ENCODE measurements at regions not wholly inside any gene's neighbourhood (a gene's known extent, or its start where the extent isn't known, plus 50 kb on each side); places are given as distances from the start of the nearest gene placed in this dataset.

DNA sequence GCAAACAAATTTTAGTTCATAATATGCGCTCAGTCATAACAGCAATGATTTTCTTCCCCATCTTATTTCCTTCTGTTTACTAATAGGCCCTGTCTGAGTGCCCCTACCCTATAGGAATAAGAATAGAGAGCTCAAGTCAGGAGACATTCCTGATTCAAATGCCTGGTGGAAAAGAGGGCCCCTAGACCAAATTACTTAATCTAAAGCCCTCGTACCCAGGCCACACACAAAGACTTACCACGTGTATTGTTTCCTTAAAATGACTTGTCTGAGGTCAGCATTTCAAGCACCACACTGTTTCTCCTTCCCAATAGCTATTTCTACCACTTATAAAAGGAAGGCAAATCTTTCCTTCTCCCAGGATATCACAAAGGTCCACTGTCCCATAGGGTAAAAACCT lies 314.9 kb upstream of the TMTC1 start:
- in situ Hi-C loops (cut with HindIII; ENCODE audit: low pct_unique_long_range_greater_than_20kb, low sequenced_read_pairs), result no loop called here
- no peak for TF ChIP-seq JUND (IDR thresholded peaks at IDR 0.05; ENCODE audit: low read depth)
- no peak for DNase-seq (ENCODE audit: low read depth in 1 of 2, low spot score in 1 of 2)

GRCh38 chr12:30095511-30095910 lies 311.8 kb upstream of the TMTC1 start:
- in situ Hi-C loops (cut with HindIII; ENCODE audit: low pct_unique_long_range_greater_than_20kb, low sequenced_read_pairs), result no loop called here
- no peak for DNase-seq (ENCODE audit: low read depth in 1 of 2, low spot score in 1 of 2)
- no peak for TF ChIP-seq JUND (IDR thresholded peaks at IDR 0.05; ENCODE audit: low read depth)

DNA sequence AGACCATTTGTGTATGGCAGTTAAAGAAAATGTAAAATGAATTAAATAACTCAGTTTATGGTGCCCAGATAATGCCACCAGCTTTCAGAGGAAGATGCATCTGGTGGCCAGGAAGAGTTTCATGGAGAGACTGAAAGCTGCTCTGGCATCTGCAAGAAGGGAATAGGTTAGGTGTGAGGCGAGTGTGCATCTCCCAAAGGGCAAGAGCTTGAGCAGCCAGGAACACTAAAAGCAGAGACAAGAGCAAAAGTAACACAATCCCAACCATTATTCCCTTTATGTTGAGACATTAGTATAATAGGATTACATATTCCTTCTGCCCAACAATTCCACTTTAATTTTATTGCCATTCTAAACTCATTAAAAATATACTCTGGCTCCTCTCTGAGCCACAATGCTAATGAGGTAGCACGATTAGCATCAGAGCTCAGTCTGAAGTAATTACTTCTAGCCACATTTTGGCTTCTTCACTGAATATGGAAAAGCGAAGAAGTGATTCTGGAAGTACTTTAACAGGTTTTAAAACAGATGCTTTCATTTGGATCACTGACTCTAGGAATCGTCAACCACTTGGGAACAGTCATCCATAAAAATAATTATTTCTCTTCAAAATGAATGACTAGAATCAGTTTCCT lies 309.4 kb upstream of the TMTC1 start:
- no peak for DNase-seq (ENCODE audit: low read depth in 1 of 2, low spot score in 1 of 2)
- TF ChIP-seq JUND (IDR thresholded peaks at IDR 0.05; ENCODE audit: low read depth), result no peak
- in situ Hi-C loops (cut with HindIII; ENCODE audit: low pct_unique_long_range_greater_than_20kb, low sequenced_read_pairs), result no loop called here

DNA sequence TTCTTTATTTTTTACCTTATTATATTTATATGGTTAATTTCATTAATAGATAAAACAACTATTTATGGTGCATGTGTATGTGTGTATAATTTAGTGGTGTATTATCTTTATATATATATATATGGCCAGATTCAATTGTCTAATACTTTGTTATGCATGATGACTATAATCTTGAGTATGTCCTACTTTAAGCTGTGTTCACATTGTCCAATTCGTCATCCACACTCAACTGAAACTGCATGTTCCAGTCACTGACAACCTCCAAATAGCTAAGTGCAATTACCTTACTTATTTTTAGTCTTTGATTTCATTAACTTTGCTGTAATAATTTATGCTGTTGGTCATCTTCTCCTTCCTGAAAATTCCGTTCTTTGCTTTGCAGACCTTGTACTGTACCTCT lies 306.5 kb upstream of the TMTC1 start:
- no peak for TF ChIP-seq JUND (IDR thresholded peaks at IDR 0.05; ENCODE audit: low read depth)
- in situ Hi-C loops (cut with HindIII; ENCODE audit: low pct_unique_long_range_greater_than_20kb, low sequenced_read_pairs), result no loop called here
- DNase-seq (ENCODE audit: low read depth in 1 of 2, low spot score in 1 of 2), result no peak

- no peak for TF ChIP-seq JUND (IDR thresholded peaks at IDR 0.05; ENCODE audit: low read depth)
- no peak for DNase-seq (ENCODE audit: low read depth in 1 of 2, low spot score in 1 of 2)
- in situ Hi-C loops (cut with HindIII; ENCODE audit: low pct_unique_long_range_greater_than_20kb, low sequenced_read_pairs), result no loop called here
Measured at GRCh38 chr12:30088259-30088995, 304.7 kb upstream of the TMTC1 start.

- in situ Hi-C loops (cut with HindIII; ENCODE audit: low pct_unique_long_range_greater_than_20kb, low sequenced_read_pairs), result no loop called here
- DNase-seq (ENCODE audit: low read depth in 1 of 2, low spot score in 1 of 2), result no peak
- TF ChIP-seq JUND (IDR thresholded peaks at IDR 0.05; ENCODE audit: low read depth), result no peak
Measured at GRCh38 chr12:30082381-30082780, 298.6 kb upstream of the TMTC1 start.

DNA sequence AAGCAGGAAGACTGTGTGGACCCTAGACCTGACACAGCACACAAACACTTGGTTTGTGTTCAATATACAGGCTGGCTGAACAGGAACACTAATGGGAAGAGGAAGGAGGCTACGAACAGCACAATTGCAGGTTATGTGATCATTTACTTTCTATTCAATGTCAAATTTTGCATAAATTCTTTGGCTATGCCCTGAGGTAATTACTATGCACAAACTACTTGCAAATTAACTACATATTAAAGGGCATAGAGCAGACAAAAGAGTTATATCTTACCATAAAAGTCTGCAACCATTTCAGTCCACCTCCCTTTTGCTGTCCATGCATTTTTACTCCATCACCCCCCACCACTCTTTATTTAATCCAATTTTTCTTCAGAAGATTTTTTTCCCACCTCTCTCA lies 291.2 kb upstream of the TMTC1 start:
- TF ChIP-seq JUND (IDR thresholded peaks at IDR 0.05; ENCODE audit: low read depth), result no peak
- no peak for DNase-seq (ENCODE audit: low read depth in 1 of 2, low spot score in 1 of 2)
- in situ Hi-C loops (cut with HindIII; ENCODE audit: low pct_unique_long_range_greater_than_20kb, low sequenced_read_pairs), result no loop called here

GRCh38 chr12:30072824-30073223 lies 289.1 kb upstream of the TMTC1 start:
- no peak for TF ChIP-seq JUND (IDR thresholded peaks at IDR 0.05; ENCODE audit: low read depth)
- DNase-seq (ENCODE audit: low read depth in 1 of 2, low spot score in 1 of 2), result no peak
- in situ Hi-C loops (cut with HindIII; ENCODE audit: low pct_unique_long_range_greater_than_20kb, low sequenced_read_pairs), result no loop called here

GRCh38 chr12:30067146-30067545 lies 283.4 kb upstream of the TMTC1 start:
- TF ChIP-seq JUND (IDR thresholded peaks at IDR 0.05; ENCODE audit: low read depth), result no peak
- in situ Hi-C loops (cut with HindIII; ENCODE audit: low pct_unique_long_range_greater_than_20kb, low sequenced_read_pairs), result no loop called here
- DNase-seq (ENCODE audit: low read depth in 1 of 2, low spot score in 1 of 2), result no peak

DNA sequence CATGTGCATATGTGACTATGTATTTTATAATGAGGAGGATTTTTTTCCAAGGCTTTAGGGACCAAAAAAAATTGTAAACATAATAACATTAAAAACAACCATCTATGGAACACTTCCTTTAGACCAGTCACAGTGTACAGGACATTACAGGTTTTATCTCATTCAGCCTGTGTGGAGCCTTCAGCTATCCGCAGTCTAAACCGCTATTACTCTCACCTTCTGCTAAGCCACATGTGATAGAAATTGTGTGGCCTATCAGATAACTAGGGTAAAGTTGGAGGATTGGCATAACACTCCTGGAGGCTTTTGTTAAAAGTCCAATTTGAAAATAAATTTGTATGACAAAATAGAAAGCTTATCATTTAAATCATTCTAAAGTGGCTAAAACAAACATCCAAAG lies 281.2 kb upstream of the TMTC1 start:
- no peak for DNase-seq (ENCODE audit: low read depth in 1 of 2, low spot score in 1 of 2)
- in situ Hi-C loops (cut with HindIII; ENCODE audit: low pct_unique_long_range_greater_than_20kb, low sequenced_read_pairs), result no loop called here
- no peak for TF ChIP-seq JUND (IDR thresholded peaks at IDR 0.05; ENCODE audit: low read depth)

GRCh38 chr12:30063435-30063945 lies 279.7 kb upstream of the TMTC1 start:
- TF ChIP-seq JUND (IDR thresholded peaks at IDR 0.05; ENCODE audit: low read depth), result no peak
- DNase-seq (ENCODE audit: low read depth in 1 of 2, low spot score in 1 of 2), result no peak

DNA sequence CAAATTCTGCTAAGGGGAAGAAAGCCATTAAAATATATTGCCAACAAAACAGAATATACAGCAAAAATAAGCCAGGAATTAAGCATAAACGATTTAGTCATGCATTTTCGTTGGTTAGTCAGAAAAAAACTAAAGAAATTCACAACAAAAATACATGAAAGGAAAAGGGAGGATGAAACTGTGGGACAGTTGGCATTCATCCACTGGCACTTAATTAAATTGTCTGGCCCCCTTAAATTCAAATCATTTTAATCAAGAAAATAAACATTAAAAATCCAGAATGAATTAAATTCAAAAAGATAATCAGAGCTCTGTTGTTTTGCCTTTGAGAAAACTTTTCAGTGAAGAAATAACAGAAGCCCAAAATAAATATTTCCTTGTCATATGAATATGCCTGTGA lies 264.6 kb upstream of the TMTC1 start:
- in situ Hi-C loops (cut with HindIII; ENCODE audit: low pct_unique_long_range_greater_than_20kb, low sequenced_read_pairs), result no loop called here
- no peak for DNase-seq (ENCODE audit: low read depth in 1 of 2, low spot score in 1 of 2)
- TF ChIP-seq JUND (IDR thresholded peaks at IDR 0.05; ENCODE audit: low read depth), result no peak

More at GRCh38 chr12:30063435-30063945, 279.7 kb upstream of the TMTC1 start:
- in situ Hi-C loops (cut with HindIII; ENCODE audit: low pct_unique_long_range_greater_than_20kb, low sequenced_read_pairs), result no loop called here

DNA sequence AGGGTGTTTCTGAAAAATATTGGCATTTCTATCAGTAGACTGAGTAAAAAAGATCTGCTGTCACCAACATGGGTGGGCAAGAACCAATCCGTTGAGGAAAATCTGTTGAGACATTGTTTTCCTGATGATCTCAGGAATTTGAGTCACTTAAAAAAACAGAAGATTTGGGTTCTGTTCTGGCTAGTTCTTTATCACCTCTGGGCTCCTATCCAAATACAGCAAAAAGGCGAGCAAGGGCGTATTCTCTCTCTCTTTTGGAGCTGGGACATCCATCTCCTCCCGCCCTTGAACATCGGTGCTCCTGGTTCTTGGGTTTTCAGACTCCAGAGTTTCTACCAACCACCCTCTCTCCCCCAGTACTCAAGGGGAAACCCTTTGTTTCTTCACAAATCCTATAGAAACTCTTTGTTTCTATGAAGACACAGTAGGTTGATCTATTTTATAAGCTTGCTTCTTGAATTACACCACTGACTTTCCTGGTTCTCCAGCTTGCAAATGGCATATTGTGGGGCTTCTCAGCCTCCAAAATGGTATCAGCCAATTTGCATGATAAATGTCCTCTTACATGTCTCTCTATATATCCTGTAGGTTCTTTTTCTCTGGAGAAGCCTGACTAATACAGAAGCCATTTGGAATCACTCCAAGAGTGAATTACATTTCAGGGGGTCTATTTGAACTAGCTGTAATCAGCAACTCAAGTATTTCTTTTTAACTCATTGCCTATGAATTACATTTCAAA lies 263.9 kb upstream of the TMTC1 start:
- no peak for DNase-seq (ENCODE audit: low read depth in 1 of 2, low spot score in 1 of 2)
- no peak for TF ChIP-seq JUND (IDR thresholded peaks at IDR 0.05; ENCODE audit: low read depth)
- in situ Hi-C loops (cut with HindIII; ENCODE audit: low pct_unique_long_range_greater_than_20kb, low sequenced_read_pairs), result no loop called here
